Stomach (tissue), 8 donors: ENCODE measurements at regions not wholly inside any gene's neighbourhood (a gene's known extent, or its start where the extent isn't known, plus 50 kb on each side); places are given as distances from the start of the nearest gene placed in this dataset.
"Not testable (repeated sequence)": the region's sequence is repeated elsewhere in the genome, so short reads cannot be mapped to it uniquely, and the experiment has no call there.

Experiments used
- DNase-seq, 2 donors: peaks; one replicate each; pipeline versions ENCODE4 v3.0.0 to v3.0.0-alpha.2; 2013 to 2019
- H3K27ac ChIP-seq, 5 donors: fragments of 200-600 bp in 4 of 5; sonication (generic) in 4 of 5; one replicate each; pipeline ENCODE4 v1.5.1; 2013 to 2019; ENCODE audit warnings: mild to moderate bottlenecking in 1 of 5, moderate library complexity in 1 of 5
- H3K27me3 ChIP-seq, 3 donors: fragments of 200-600 bp; sonication (generic); one replicate each; pipeline ENCODE4 v1.5.1; 2017 to 2019; ENCODE audit warnings: mixed run types in 1 of 3
- H3K36me3 ChIP-seq, 4 donors: fragments of 200-600 bp; sonication (generic); 1 replicate in 3 of 4; 2 replicates in 1 of 4; pipeline ENCODE4 v1.5.1; 2016 to 2019
- H3K4me1 ChIP-seq, 4 donors: fragments of 200-600 bp; sonication (generic); one replicate each; pipeline ENCODE4 v1.5.1; 2016 to 2019
- H3K4me3 ChIP-seq, 4 donors: fragments of 200-600 bp; sonication (generic) in 3 of 4; one replicate each; pipeline ENCODE4 v1.5.1; 2016 to 2019; ENCODE audit warnings: mild to moderate bottlenecking in 1 of 4
- H3K9me3 ChIP-seq, 4 donors: fragments of 200-600 bp; sonication (generic); one replicate each; pipeline ENCODE4 v1.5.1; 2016 to 2019
- CTCF ChIP-seq, 7 experiments: fragments of 450-650 bp in 4 of 7; fragments of 200-600 bp in 3 of 7; sonication (generic) in 3 of 7; IDR thresholded peaks; one replicate each; pipeline ENCODE4 v1.5.1; 2016 to 2019; ENCODE audit warnings: antibody characterized with exemption in 7 of 7, control low read depth in 2 of 7, mild to moderate bottlenecking in 1 of 7
- EP300 ChIP-seq: sonication (generic); formaldehyde crosslinking; IDR thresholded peaks from one replicate; pipeline ENCODE4 v1.6.1; 2017; ENCODE audit warnings: antibody characterized with exemption
- POLR2A ChIP-seq, 4 donors: fragments of 450-650 bp; IDR thresholded peaks; one replicate each; pipeline ENCODE4 v1.6.1; 2016; ENCODE audit warnings: antibody characterized with exemption in 4 of 4, control low read depth in 2 of 4, mild to moderate bottlenecking in 1 of 4, moderate library complexity in 1 of 4
- POLR2AphosphoS5 ChIP-seq, 3 donors: sonication (generic); formaldehyde crosslinking; IDR thresholded peaks; one replicate each; pipeline ENCODE4 v1.6.1; 2016; ENCODE audit warnings: antibody characterized with exemption in 3 of 3
- WGBS, 5 donors: extraction: QIAGEN DNeasy Blood & Tissue Kit in 3 of 5; methylation state at CpG; one replicate each; pipeline versions ENCODE4 v1.1.5 to v1.1.7; 2013 to 2018; 5-methylcytosine and 5-hydroxymethylcytosine counted together
- intact Hi-C: fragments of 100-400 bp; cut with DNase I; formaldehyde crosslinking; loops from one replicate; pipeline ENCODE4 v1.15.1; 2023; ENCODE audit warnings: low total_unique reads
- donor health status: healthy with polysubstance abuse.
- donor health status: Bipolar disorder and iron deficiency.
- donor health status: healthy.

GRCh38 chr1:232145768-232146167 is 484.2 kb downstream of the SIPA1L2 start:
- Histone ChIP-seq H3K36me3 (no peaks in the 10 kb centered on the region), H3K4me3 (no peak overlapping the region), H3K27ac (no peak overlapping the region), H3K27me3 (no peaks in the 10 kb centered on the region), H3K9me3 (peaks cover 0 to 4% (median 3%) of the 10 kb centered on the region in 4 donors), H3K4me1 (peaks cover 0 to 19% (median 5%) of the 10 kb centered on the region in 4 donors)
- no peak for DNase-seq
- intact Hi-C loops = no loop called here
- no peak for TF ChIP-seq POLR2AphosphoS5 (IDR thresholded peaks at IDR 0.05)
- no peak for TF ChIP-seq EP300
- no peak for TF ChIP-seq CTCF (IDR thresholded peaks at IDR 0.05)
- TF ChIP-seq POLR2A (IDR thresholded peaks at IDR 0.05) = no peak
- WGBS, 5 donors = 72 to 89% (median 83%) methylated on average over 2 of the region's 2 CpGs

GRCh38 chr1:232144696-232145230 is 485.2 kb downstream of the SIPA1L2 start:
- Histone ChIP-seq H3K27ac (no peak overlapping the region), H3K4me1 (peaks cover 0 to 15% (median 4%) of the 10 kb centered on the region in 4 donors), H3K4me3 (no peak overlapping the region), H3K27me3 (no peaks in the 10 kb centered on the region), H3K36me3 (no peaks in the 10 kb centered on the region), H3K9me3 (peaks cover 0 to 10% (median 8%) of the 10 kb centered on the region in 4 donors)
- no peak for DNase-seq
- intact Hi-C loops = no loop called here
- 87 to 93% (median 90%) methylated on average over 8 of the region's 8 CpGs for WGBS, 5 donors
- TF ChIP-seq POLR2A (IDR thresholded peaks at IDR 0.05) (no peak), EP300 (no peak), CTCF (IDR thresholded peaks at IDR 0.05) (no peak), POLR2AphosphoS5 (IDR thresholded peaks at IDR 0.05) (no peak)

GRCh38 chr1:232143315-232143886 is 486.5 kb downstream of the SIPA1L2 start:
- no peaks in the 10 kb centered on the region for H3K27me3 ChIP-seq
- peaks cover 0 to 13% (median 0%) of the 10 kb centered on the region in 4 donors for H3K4me1 ChIP-seq
- H3K27ac ChIP-seq = peak overlapping the region in 4 of 5 donors; percentile 18 to 60 (median 42)
- 61 to 79% (median 72%) methylated on average over 3 of the region's 3 CpGs for WGBS, 5 donors
- no peak for DNase-seq
- intact Hi-C loops = no loop called here
- no peaks in the 10 kb centered on the region for H3K36me3 ChIP-seq
- no peak overlapping the region for H3K4me3 ChIP-seq
- TF ChIP-seq POLR2A (IDR thresholded peaks at IDR 0.05) (no peak), POLR2AphosphoS5 (IDR thresholded peaks at IDR 0.05) (no peak), CTCF (IDR thresholded peaks at IDR 0.05) (no peak), EP300 (no peak)
- H3K9me3 ChIP-seq = peaks cover 0 to 10% (median 8%) of the 10 kb centered on the region in 4 donors

GRCh38 chr1:232142403-232143314 is 487.3 kb downstream of the SIPA1L2 start:
- Histone ChIP-seq H3K27ac (peak overlapping the region in 4 of 5 donors; percentile 18 to 60 (median 42)), H3K9me3 (peaks cover 0 to 10% (median 8%) of the 10 kb centered on the region in 4 donors), H3K4me3 (no peak overlapping the region), H3K4me1 (peaks cover 0 to 13% (median 0%) of the 10 kb centered on the region in 4 donors), H3K27me3 (no peaks in the 10 kb centered on the region), H3K36me3 (no peaks in the 10 kb centered on the region)
- intact Hi-C loops = no loop called here
- DNase-seq = peak in 1 of 2 donors; percentile 85
- WGBS, 5 donors = 51 to 77% (median 64%) methylated on average over 8 of the region's 8 CpGs
- peak; percentile 4 for TF ChIP-seq EP300
- TF ChIP-seq POLR2A (IDR thresholded peaks at IDR 0.05) = no peak
- no peak for TF ChIP-seq CTCF (IDR thresholded peaks at IDR 0.05)
- TF ChIP-seq POLR2AphosphoS5 (IDR thresholded peaks at IDR 0.05) = peak in 2 of 3 donors; percentile 58 to 70

- peaks cover 0 to 13% (median 0%) of the 10 kb centered on the region in 4 donors for H3K4me1 ChIP-seq
- DNase-seq, H3K4me3 ChIP-seq, H3K27me3 ChIP-seq, intact Hi-C loops, H3K36me3 ChIP-seq, H3K27ac ChIP-seq: not testable (repeated sequence)
- H3K9me3 ChIP-seq = peaks cover 0 to 13% (median 8%) of the 10 kb centered on the region in 4 donors
- WGBS, 5 donors = 80 to 95% (median 91%) methylated on average over 5 of the region's 5 CpGs
Observed at GRCh38 chr1:232141167-232141448, 488.8 kb downstream of the SIPA1L2 start.
